Brain microvascular endothelial cell (primary cell): ENCODE measurements at regions not wholly inside any gene's neighbourhood (a gene's known extent, or its start where the extent isn't known, plus 50 kb on each side); places are given as distances from the start of the nearest gene placed in this dataset.

Experiments
- DNase-seq: peaks from one replicate; pipeline ENCODE4 v3.0.0-alpha.2; 2020
- H3K27ac ChIP-seq: fragments of 250-450 bp; sonication (Bioruptor Pico); 2 replicates; pipeline ENCODE4 v1.5.1; 2020; ENCODE audit warnings: mild to moderate bottlenecking, moderate library complexity
- H3K27me3 ChIP-seq: fragments of 250-450 bp; sonication (Bioruptor Pico); replicated peaks from 2 replicates; pipeline ENCODE4 v1.5.1; 2020; ENCODE audit warnings: mild to moderate bottlenecking
- H3K36me3 ChIP-seq: fragments of 250-450 bp; sonication (Bioruptor Pico); replicated peaks from 2 replicates; pipeline ENCODE4 v1.5.1; 2020; ENCODE audit warnings: mild to moderate bottlenecking
- H3K4me3 ChIP-seq: 2 replicates; pipeline ENCODE4 v1.5.1; 2011; ENCODE audit warnings: low read depth, mild to moderate bottlenecking, control low read depth, low read length, moderate library complexity
- CTCF ChIP-seq: IDR thresholded peaks from 2 replicates; pipeline ENCODE4 v1.5.1; 2011; ENCODE audit warnings: low read depth, mild to moderate bottlenecking, moderate library complexity, low read length, control low read depth, inconsistent platforms; ENCODE audit errors: missing control alignments
- in situ Hi-C: cut with HindIII; loops from 2 replicates; pipeline ENCODE4 v1.10.0; 2017; ENCODE audit warnings: low sequenced_read_pairs, low pct_ligation_motif_present

- Histone ChIP-seq H3K27me3 (no peaks in the 10 kb centered on the region), H3K27ac (no peak overlapping the region), H3K4me3 (no peak overlapping the region), H3K36me3 (no peaks in the 10 kb centered on the region)
- TF ChIP-seq CTCF, result no peak
- in situ Hi-C loops, result no loop called here
- no peak for DNase-seq
Observed at GRCh38 chr13:34619326-34619725, 322.7 kb upstream of the NBEA start.

- Histone ChIP-seq H3K4me3 (no peak overlapping the region), H3K27ac (no peak overlapping the region), H3K27me3 (no peaks in the 10 kb centered on the region), H3K36me3 (no peaks in the 10 kb centered on the region)
- in situ Hi-C loops, result no loop called here
- no peak for DNase-seq
- no peak for TF ChIP-seq CTCF
Observed at GRCh38 chr13:34620074-34620850, 321.8 kb upstream of the NBEA start.

GRCh38 chr13:34620862-34621261 lies 321.2 kb upstream of the NBEA start:
- no peaks in the 10 kb centered on the region for H3K27me3 ChIP-seq
- H3K36me3 ChIP-seq, result no peaks in the 10 kb centered on the region
- H3K27ac ChIP-seq, result no peak overlapping the region
- no peak for TF ChIP-seq CTCF
- in situ Hi-C loops, result no loop called here
- no peak for DNase-seq
- H3K4me3 ChIP-seq, result no peak overlapping the region

GRCh38 chr13:34623331-34623730 lies 318.7 kb upstream of the NBEA start:
- no peaks in the 10 kb centered on the region for H3K27me3 ChIP-seq
- H3K4me3 ChIP-seq, result no peak overlapping the region
- H3K27ac ChIP-seq, result no peak overlapping the region
- no peak for DNase-seq
- no peaks in the 10 kb centered on the region for H3K36me3 ChIP-seq
- TF ChIP-seq CTCF, result no peak
- in situ Hi-C loops, result no loop called here

GRCh38 chr13:34627509-34628208 lies 314.4 kb upstream of the NBEA start:
- TF ChIP-seq CTCF, result no peak
- H3K4me3 ChIP-seq, result no peak overlapping the region
- no peaks in the 10 kb centered on the region for H3K27me3 ChIP-seq
- in situ Hi-C loops, result no loop called here
- H3K27ac ChIP-seq, result no peak overlapping the region
- DNase-seq, result no peak
- H3K36me3 ChIP-seq, result no peaks in the 10 kb centered on the region
